HG02981 (cell line): ENCODE measurements at regions not wholly inside any gene's neighbourhood (a gene's known extent, or its start where the extent isn't known, plus 50 kb on each side); places are given as distances from the start of the nearest gene placed in this dataset.

Experiments
- ATAC-seq: cut with Tn5 transposase; IDR thresholded peaks from one replicate; pipeline ENCODE4 v1.9.1; 2021; ENCODE audit warnings: mild to moderate bottlenecking, moderate library complexity; ENCODE audit not compliant: unreplicated experiment

GRCh38 chr3:40848421-40848820 is 323.7 kb downstream of the ZNF621 start:
- ATAC-seq = no peak

GRCh38 chr3:40850861-40851260 is 326.1 kb downstream of the ZNF621 start:
- ATAC-seq = no peak

DNA sequence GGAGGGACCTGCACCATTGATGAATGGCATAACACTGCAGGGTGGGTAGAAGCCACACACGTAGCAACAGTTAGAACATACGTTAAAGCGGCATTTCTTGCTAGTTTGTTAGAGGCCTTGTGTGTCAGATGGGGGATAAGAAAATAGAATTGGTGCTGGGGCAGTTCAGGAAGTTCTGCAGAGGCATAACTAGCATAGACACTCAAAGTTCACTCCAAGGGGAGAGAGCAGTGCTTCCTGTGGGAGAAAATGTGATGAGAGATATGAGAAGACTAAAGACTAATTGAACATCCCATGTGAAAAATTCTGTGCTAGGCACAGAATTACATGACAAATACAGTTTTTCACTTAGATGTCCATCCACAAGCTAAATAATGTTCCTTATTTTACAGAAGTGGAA is 327.1 kb downstream of the ZNF621 start:
- ATAC-seq = no peak

GRCh38 chr3:40852712-40853111 is 328.0 kb downstream of the ZNF621 start:
- ATAC-seq = no peak

DNA sequence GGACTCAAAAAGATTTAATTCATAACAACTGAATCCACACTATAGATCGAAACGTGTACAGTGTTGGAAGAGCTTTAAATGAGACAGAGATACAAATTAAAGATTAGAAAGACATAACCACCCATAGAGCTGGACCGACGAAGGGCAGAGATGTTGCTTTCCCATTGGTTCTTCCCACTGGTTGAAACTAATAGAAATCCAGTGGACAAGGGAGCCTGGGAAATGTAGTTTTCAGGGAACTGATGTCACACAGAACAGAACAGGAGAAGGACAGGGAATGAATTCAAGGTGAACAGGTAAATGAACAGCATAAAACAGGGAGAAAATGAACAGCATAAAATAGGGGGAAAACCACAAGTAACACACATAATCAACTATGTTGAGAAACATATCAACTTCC is 328.7 kb downstream of the ZNF621 start:
- no peak for ATAC-seq

- ATAC-seq = no peak
Measured at GRCh38 chr3:40855871-40856270, 331.1 kb downstream of the ZNF621 start.

GRCh38 chr3:40858364-40859115 is 333.8 kb downstream of the ZNF621 start:
- ATAC-seq = no peak

DNA sequence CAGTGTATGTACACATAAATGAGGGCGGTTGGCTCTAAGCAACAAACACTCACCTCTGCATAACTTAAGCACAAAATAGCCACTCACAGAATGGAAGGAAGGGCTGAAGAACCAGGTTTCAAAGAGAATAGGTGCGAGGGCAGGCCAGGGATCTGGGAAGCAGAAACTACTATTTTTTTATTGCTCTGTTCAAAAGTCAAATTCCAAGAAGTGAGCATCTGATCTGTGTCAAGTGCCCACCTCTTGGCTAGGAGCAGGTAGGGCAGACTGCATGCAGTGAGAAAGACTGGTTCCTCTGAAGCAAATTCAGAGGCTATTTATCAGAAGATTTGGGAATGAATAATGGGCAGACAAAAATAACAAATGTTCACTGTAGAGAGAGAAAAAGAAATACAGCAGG is 336.4 kb upstream of the CTNNB1 start:
- no peak for ATAC-seq

DNA sequence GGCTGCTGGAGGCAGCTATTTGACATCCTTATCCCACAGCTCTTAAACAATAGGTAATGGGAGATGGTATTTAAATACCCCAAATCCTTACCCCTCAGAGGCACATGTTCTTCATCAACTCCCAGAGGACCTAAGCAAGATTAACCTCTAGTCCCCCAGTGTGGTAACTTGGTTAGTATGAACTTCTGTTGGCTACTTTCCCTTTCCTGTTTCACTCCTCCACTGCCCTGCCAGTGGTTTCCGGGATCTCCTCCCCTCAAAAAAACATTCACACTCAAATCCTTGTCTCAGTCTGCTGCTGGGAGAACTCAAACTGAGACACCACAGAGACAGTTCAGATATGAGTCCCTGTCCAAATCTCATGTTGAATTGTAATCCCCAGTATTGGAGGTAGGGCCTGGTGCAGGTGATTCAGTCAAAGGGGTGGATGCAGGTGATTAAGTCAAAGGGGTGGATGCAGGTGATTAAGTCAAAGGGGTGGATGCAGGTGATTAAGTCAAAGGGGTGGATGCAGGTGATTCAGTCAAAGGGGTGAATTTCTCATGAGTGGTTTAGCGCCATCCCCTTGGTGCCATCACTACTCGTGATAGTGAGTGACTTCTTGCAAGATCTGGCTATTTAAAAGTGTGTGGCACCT is 335.0 kb upstream of the CTNNB1 start:
- no peak for ATAC-seq

DNA sequence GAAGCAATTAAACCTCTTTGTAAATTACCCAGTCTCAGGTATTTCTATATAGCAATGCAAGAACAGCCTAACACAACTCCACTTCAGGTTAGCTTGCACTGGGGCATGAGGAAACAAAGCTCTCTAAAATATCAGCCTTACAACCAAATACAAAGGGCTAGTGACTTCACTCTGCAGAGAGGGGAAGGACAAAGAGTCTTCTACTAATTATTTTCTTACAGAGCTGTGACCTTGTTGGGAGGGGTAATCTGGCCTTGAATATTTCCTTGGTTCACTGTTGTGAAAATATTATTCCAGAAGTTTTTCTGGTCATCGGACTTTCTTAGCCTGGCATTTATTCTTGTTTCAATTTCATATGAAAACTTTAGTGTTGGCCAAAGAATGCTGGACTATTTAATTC is 334.4 kb upstream of the CTNNB1 start:
- ATAC-seq = no peak

DNA sequence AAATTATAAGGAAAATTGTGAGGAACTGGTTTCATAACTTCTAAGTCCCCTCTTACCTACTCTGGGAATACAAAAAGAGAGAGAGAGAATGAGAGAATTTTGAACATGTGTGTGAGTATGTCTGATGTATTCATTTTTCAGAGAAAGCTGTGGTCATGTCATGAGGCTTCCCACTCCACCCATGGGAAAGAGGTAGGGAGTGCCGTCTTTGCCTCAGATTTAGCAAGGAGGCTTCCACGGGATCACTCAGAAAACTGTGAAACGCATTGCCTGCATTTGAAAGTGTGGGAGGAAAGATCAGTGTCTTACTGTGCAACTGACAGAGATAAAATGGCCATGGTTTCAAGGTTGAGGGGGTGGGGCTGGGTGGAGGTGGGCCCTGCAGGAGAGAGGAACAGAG is 331.5 kb upstream of the CTNNB1 start:
- ATAC-seq = no peak

GRCh38 chr3:40869013-40869412 is 330.3 kb upstream of the CTNNB1 start:
- no peak for ATAC-seq

- ATAC-seq = no peak
Measured at GRCh38 chr3:40869939-40870338, 329.4 kb upstream of the CTNNB1 start.

GRCh38 chr3:40871394-40871793 is 327.9 kb upstream of the CTNNB1 start:
- no peak for ATAC-seq

- no peak for ATAC-seq
Measured at GRCh38 chr3:40872258-40872920, 326.9 kb upstream of the CTNNB1 start.

DNA sequence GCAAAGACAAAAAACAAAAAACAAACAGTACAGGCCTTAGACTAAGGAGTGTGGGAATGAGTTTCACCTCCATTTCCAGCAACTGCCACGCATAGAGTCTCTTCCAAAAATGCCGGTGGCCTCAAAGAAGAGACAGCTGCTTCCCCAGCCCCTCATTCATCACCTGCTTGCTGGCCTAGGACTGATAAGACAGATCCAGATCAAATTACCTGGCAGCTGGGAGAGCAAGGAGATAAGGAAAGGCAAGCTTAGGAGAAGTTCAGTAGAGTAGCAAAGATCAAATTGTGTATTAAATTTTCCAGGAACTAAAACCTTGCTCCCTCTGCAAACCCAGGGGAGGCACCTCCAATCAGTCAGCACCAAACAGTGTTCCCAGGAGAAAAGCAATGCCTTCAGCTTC is 325.8 kb upstream of the CTNNB1 start:
- no peak for ATAC-seq

- ATAC-seq = no peak
Measured at GRCh38 chr3:40873934-40874699, 325.2 kb upstream of the CTNNB1 start.

DNA sequence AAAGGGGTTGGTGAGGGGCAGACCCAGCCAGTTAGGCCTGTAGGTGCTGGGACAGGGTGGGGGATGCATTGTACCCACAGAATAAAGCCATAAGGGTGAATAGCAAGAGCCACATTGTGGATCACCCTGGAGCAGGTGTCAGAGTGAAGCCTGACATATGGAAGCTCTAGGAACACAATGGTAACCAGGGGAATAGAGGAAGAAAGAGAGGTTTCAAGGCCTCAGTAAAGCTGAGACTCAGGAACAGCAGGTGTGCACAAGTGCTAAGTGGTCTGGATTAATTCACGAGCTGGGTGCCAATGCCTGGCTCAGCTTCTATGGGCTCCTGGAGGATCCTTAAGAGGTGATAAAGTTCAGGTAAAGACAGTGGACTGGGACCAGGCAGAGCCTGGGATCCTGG is 323.7 kb upstream of the CTNNB1 start:
- no peak for ATAC-seq

DNA sequence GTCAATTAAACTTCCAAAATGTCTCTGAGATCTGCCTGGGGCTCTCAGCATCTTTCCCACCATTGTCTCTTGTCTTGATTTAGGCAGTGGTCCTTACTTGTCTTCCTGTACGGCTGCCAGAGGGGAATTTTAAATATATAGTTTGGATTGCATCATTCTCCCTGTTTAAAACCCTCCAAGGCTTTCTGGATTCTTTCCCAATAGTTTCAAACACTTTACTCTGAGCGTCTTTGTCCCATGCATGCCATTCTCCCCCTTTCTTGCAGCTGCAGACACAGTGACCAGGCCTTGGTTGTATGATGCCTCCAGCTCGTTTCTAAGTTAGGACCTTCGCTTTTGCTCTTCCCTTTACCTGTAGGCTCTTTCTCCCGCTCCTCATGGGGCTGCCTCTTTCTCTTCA is 323.3 kb upstream of the CTNNB1 start:
- no peak for ATAC-seq

- ATAC-seq = no peak
Measured at GRCh38 chr3:40876496-40876895, 322.8 kb upstream of the CTNNB1 start.

- no peak for ATAC-seq
Measured at GRCh38 chr3:40877631-40878463, 321.5 kb upstream of the CTNNB1 start.
